NCI-H345 treated with DMSO at 0.1 percent for 48 hours (cell line): ENCODE measurements at regions not wholly inside any gene's neighbourhood (a gene's known extent, or its start where the extent isn't known, plus 50 kb on each side); places are given as distances from the start of the nearest gene placed in this dataset.
"Not testable (repeated sequence)": the region's sequence is repeated elsewhere in the genome, so short reads cannot be mapped to it uniquely, and the experiment has no call there.

Experiments
- DNase-seq: peaks from one replicate; lab custom pipeline; 2025; ENCODE audit not compliant: unreplicated experiment; lab: John Stamatoyannopoulos, UW

DNA sequence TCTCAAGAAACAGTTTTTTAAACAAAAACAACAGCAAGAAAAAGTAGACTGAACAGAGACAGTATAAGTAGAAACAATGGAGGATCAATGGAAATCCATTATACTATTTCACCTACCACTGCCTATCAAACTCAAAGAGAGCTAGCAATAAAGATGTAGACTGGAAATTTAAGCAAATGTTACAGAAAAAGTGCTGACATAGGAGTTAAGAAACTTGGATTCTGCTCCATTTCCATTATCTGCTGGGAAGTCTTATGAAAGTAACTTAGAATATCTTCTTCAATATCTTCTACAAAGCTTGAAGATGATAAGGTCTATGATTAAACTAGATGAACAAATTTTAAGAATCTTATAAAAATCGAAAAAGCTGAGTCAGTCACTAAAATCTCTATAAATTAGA lies 1469.8 kb upstream of the C9orf72 start:
- no peak for DNase-seq

DNA sequence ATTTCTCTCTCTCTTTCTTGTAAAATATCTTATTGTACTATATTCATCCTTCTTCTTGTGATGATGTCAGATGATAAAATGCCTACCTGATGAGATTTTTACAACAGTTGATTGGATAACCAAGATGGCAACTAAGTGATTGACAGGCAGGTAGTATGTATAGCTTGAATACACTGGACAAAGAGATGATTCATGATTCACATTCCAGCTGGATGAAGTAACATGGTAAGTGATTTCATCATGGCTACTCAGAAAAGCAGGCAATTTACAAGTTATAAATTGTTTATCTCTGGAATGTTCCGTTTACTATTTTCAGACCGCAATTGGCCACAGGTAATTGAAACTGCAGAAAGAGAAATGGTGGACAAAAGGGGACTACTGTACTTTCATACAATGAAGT lies 1471.7 kb upstream of the C9orf72 start:
- no peak for DNase-seq

DNA sequence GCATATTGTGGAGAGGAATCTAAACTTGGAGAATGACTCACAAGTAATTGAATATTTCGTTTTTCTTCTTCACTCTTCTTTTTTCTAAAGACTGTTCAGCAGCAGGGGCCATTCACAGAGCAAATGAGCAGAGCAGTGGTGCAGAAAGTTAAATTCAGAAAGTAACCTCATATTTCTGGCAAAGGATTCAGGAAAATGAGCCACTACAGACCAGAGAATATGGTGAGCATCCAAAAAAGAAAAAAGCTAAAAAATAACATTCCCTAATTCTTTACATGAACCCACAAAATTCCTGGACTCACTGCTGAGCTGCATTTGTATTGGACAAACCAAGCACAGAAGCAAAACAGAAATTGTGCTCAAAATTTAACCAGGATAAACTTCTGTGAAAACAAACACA lies 1486.8 kb upstream of the C9orf72 start:
- no peak for DNase-seq

DNA sequence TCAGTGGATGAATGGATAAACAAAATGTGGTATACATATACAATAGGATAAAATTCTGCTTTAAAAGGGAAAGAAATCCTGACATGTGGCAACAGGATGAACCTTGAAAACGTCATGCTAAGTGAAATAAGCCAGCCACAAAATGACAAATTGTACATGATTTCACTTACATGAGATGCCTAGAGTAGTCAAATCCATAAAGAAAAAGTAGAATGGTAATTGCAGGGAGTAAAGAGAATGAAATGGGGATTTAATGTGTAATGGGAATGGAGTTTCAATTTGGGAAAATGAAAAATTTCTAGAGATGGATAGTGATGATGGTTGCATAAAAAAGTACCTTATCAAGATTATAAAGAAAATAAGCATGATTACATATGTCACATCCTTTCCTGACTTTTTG lies 1489.2 kb upstream of the C9orf72 start:
- DNase-seq: no peak

DNA sequence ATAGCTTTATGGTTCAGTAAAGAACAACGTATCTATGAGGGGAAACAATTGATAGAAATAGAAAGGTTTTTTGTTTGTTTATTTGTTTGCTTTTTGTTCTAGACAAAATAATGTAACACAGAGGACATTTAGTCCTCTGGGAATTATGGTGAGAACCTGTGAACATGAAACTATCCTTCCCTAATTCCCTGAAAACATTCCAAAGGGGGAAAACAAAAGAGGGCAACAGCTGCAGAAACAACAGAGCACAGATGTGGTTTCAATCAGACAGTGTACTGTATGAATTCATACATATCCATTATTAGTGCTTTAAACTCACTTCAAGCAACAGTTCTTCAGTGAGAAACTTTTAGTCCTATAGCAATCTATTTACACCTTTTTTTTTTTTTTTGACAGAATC lies 1489.8 kb upstream of the C9orf72 start:
- no peak for DNase-seq

DNA sequence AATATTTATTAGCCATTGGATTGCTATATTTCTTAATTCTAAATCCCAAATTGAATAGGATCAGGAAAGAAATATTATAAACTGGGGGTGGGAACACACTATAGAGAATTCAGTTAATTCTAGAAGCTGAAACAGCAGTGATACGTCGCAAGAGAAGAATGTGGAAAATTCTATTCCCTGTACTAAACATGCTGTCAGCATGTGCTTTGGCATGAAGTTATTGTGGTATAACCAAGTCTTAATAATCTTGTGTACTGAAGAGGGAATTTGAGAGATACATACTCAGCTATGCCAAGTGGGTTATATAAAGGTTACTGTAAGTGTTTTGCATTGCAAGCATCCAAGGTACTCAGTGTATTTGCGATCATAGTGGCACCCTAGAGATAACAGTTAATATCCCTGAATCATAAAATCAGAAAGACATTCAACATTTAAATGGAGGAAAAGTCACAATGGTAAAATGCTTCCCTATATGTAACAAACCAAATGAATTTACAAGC lies 1492.9 kb upstream of the C9orf72 start:
- no peak for DNase-seq

DNA sequence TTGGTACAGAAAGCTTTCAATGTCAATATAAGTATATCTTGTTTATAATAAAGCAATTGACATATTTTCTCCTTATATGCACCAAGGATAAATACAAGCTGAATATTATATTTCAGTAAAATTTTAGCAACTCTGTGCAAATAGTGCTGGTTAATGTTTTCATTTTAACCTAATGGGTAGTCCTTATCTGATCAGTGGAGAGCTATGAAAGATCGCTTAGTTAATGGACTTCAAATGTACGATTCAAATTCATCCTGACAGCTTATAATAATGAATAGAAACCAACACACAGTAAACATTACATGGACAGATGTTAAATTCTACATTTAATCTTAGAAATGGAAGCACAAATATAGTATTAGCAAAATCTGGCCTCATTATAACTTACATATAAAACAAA lies 1495.2 kb upstream of the C9orf72 start:
- no peak for DNase-seq

DNA sequence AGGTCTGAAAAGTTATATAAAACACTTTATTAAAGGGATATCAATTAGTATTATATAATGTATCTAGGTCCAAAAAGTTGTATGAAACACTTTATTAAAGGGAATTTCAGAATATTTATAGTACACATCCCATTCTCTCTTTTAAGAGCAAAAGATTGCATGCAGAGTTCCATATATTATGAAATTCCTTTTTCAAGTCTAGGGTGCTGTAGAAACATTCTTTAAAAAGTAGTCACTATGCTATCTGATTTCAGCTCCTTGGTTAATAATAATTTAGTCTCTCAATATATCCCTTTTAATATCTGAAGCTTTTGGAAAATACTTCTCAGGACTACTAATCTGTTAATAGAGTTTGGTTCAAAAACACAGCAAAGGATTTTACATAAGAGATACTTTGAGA lies 1496.1 kb upstream of the C9orf72 start:
- DNase-seq: no peak

DNA sequence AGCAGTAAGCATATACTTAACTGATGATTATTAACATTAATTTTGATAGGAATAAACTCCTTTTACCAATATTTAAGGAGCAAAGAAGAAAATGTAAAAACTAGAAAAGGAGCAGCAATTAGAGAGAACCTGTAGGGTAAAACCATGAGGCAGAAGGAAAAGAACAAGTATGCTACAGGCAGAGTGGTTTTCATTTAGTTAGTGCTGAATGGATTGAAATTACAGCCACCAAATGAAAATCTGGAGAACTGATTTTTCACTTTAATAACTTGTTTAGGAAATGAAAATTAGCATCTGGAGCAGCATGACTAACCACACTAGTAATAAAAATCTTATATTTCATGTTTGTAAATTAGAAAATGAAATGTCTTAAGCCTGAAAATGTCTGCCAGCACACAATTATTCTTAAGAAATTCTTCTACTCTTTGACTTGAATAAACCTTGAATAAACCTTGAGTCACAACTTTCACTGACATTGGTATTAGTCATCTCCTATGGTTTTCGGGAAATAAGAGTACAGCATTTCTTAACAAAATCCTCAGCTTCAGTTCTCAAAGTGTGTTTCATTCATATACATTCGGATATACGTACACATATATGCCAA lies 1504.9 kb upstream of the C9orf72 start:
- DNase-seq: no peak

DNA sequence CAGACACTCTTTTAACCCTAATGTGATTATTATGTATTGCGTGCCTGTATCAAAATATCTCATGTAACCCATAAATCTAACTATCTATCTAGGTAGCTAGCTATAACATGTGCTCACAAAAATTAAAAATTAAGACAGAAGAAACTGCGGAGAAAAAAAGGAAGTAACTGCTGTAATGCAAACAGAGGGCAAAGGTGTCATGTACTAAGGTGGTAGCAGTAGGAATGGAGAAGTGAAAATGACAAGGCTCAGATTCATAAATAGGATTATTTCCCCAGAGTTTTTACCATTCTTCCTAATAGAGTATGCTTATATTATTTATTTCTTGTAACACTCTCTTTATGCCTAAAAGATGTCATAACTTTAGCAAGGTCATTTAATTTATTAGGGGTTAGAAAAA lies 1527.5 kb upstream of the C9orf72 start:
- no peak for DNase-seq

DNA sequence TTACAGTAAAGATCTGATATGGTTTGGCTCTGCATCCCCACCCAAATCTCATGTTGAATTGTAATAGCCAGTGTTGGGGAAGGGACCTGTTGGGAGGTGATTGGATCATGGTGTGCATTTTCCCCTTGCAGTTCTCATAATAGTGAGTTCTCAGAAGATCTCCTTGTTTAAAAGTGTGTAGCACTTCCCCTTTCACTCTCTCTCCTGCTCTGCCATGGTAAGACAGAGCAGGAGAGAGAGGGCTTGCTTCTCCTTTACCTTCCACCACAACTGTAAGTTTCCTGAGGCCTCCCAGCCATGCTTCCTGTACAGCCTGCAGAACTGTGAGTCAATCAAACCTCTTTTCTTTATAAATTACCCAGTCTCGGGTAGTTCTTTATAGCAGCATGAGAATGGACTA lies 1530.9 kb upstream of the C9orf72 start:
- not testable (repeated sequence) for DNase-seq

DNA sequence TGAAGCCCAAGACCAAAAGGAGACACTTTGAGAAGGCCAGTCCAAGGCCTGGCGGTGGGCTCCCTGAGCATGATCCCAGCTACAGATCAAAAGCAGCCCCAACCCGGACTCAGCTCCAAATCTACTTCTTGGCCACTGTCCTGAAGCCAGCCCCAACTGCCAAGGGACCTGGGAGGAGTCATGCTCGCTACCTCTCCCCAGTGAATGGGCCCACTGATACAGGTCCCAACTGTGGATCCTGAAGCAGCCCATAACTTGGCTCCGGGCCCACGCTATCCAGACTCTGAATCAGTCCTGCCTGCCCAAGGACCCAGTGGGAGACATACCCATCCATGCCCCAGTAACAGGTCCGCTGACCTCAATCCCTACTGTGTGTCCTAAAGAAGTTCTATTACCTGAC lies 1545.3 kb upstream of the C9orf72 start:
- DNase-seq: no peak

DNA sequence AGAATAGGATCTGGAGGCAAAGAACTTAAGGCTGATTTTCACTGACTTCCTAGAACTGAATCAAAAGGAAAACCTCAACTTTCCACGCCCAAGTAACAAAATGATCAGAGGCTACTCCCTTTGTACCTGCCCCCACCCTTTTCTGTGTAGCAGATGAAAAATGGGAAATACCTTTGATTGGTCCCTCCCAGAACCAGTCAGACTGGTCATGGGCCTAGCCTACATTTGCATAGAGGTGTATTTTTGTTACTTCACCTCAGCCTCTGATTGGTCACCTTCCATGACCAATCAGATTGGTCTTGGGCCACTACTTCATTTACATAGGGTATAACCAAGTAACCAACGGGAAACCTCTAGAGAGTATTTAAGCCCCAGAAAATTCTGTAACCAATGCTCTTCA lies 1553.5 kb upstream of the C9orf72 start:
- DNase-seq: no peak

DNA sequence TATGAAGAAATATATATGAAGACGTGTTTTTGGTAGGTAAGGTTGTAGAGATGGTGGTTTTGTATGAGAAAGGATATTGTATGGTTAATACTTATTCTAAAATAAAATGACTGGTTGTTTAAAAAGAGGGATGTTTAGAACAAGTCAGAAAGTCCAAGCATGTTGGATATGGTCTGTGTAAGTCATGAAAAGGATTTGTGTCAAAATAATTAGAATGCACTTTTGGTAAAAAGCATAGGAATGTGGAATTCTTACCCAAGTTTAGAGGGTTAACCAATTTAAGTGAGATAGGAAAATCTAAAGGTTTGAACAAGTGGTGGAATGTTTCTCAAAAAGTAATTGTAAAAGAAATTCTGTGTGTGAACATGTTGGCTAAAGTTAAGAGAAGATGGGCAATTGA lies 1556.5 kb upstream of the C9orf72 start:
- no peak for DNase-seq

DNA sequence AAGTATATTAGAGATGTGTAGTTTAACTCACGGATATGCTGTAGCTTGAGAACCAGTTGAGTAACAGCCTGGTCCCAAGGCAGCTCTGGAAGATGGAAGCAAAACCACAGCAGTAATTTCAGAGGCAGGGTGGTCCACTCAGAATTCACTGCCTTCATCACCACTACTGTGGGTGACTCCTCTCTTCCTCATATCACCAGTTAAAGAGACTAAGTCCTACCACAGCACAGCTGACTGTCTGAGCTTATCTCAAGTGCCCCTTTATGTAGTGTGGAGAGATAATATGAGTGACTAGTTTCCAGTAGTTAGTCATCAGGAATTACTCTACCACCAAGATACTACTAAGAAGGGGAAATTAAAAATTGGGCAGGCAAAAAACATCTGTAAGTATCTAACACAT lies 1571.2 kb upstream of the C9orf72 start:
- DNase-seq: no peak

DNA sequence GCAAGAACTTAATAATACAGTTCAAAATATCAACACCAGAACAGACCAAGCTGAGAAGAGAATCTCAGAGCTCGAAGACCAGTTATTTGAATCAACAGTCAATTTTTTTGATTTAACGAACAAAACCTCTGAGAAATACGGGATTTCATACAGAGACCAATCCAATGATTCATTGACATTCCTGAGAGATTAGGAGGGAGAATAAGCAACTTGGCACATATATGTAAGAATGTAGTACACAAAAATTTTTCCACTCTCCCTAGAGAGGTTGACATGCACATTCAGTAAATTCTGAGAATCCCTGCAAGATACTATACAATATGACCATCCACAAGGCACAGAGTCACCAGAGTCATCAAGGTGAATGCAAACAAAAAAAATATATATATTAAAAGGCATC lies 1577.3 kb upstream of the C9orf72 start:
- no peak for DNase-seq

DNA sequence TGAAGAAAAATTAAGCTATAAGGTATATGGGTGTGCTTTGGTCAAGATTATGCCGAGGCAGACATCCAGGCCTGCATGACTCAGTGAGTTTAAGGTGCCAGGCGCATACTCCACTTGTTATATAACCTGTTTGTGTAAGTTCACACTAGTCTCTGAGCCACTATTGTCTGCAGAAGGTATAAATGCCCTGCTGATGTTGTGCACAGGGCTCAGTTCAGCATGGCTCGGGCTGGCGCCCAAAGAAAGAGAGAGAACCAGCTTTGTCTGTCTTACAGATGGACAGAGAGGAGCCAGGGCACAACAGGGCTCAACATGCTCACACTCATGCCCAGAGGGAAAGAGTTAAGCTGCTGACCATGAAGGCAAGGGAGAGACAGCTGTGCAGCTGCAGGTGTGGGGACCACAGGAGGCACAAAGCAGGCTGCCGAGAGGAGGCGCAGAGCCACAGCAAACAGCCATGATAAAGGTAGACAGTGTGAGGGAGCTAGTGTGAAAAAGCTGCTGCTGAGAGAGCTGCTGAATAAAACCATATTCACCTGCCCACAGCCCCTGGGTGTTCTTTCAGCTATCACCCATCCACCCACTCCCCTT lies 1587.6 kb upstream of the C9orf72 start:
- no peak for DNase-seq

DNA sequence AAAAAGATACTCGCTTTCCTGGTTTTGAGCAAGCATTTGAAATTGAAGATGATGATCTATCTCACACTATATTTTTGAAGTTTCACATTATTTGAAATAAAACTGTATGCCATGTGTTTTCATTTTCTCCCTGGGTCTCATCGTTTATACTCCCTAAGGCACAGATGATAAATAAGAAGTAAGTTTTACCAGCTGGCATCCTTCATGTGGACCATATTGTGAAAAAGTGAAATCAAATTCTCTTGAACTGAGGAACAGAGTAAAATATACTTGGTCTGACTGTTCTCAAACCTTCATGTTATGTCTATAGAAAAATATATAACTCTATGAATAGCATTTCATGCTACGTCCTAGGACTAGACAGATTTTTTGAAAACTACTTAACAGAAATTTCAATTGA lies 1600.9 kb upstream of the C9orf72 start:
- DNase-seq: no peak

DNA sequence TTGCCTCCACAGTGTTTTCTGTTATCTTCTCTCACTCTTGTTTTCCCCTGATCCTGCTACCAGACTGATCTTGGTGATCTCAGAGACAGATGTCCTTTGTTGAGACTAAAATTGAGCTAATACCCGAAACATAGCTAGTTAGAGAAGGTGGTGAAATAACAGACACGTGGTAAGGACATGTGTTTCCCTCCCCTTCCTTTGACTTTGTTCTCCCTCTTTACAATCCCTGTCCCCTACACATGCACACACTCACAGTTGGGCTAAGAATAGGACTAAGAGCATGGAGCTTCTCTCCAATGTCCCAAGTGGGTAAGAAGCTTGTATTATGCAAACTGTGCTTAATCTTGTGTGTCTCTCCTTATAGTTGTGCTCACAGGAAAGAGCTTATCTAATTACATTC lies 1603.0 kb upstream of the C9orf72 start:
- DNase-seq: no peak

DNA sequence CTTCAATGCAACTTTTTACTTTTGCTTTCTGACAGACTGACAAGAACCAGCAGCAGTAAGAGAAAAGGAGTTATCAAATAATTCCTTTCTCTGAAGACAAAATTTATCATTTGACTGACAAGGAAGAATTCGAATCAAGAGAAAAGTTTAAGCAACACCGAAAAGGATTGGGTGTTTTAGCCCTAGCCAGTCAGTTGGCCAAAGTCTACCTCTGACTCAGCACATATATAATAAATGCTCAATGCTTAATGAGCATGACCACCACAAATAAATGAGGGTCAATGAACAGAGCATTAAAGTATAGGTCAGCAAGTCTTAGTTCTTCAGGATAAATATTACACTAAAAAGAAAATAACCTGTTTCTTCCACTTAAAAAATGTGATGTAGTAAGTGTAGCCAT lies 1603.5 kb upstream of the C9orf72 start:
- no peak for DNase-seq

DNA sequence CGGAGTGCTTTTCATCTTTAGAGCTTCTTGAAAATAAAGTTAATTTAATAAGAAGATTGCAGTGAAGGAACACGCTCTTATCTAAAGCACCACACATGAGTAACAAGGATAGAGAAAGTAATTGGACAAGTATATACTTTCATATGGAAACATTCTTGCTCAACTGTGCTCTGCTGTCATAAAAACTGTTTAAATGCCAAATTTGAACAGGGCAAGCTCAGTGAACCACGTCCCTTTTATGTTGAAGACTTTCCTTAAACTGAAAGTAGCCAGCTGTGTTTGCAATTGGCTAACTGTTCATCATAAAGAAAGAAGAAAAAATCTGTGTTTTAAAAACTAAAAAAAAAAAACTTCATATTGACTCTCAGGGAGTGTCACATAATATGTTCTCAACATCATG lies 1610.7 kb upstream of the C9orf72 start:
- DNase-seq: no peak

DNA sequence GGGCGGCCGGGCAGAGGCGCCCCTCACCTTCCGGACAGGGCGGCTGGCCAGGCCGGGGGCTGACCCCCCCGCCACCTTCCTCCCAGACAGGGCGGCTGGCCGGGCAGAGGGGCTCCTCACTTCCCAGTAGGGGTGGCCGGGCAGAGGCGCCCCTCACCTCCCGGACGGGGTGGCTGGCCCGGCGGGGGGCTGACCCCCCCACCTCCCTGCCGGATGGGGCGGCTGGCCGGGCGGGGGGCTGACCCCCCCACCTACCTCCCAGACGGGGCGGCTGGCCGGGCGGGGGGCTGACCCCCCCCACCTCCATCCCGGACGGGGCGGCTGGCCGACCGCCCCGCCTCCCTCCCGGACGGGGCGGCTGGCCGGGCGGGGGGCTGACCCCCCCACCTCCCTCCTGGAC lies 1615.5 kb upstream of the C9orf72 start:
- DNase-seq: not testable (repeated sequence)

DNA sequence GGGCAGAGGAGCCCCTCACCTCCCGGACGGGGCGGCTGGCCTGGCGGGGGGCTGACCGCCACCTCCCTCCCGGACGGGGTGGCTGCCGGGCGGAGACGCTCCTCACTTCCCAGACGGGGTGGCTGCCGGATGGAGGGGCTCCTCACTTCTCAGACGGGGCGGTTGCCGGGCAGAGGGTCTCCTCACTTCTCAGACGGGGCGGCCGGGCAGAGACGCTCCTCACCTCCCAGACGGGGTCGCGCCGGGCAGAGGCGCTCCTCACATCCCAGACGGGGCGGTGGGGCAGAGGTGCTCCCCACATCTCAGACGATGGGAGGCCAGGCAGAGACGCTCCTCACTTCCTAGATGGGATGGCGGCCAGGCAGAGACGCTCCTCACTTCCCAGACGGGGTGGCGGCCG lies 1615.9 kb upstream of the C9orf72 start:
- DNase-seq: not testable (repeated sequence)
